WTC11 (cell line): ENCODE measurements at regions not wholly inside any gene's neighbourhood (a gene's known extent, or its start where the extent isn't known, plus 50 kb on each side); places are given as distances from the start of the nearest gene placed in this dataset.

Source experiments
- ATAC-seq: fragments of 200-7000 bp; cut with Tn5 transposase; 2 replicates; pipeline ENCODE4 v1.10.0; 2021; ENCODE audit warnings: mild to moderate bottlenecking, moderate library complexity
- CTCF ChIA-PET: fragments of 300-600 bp; sonication (Branson Sonifier 250); formaldehyde crosslinking; loops from one replicate; lab custom pipeline; 2021; ENCODE audit warnings: antibody characterized with exemption; lab: Charles Lee
- POLR2A ChIA-PET: fragments of 350-600 bp; sonication (Branson Sonifier 250); formaldehyde crosslinking; loops from one replicate; lab custom pipeline; 2021; ENCODE audit warnings: antibody characterized with exemption; lab: Charles Lee
- DNase-seq: peaks from one replicate; pipeline ENCODE4 v3.0.0; 2021; ENCODE audit warnings: low spot score
- H3K27ac Mint-ChIP-seq: 2 replicates; pipeline ENCODE4 v1.8.0; 2021; ENCODE audit warnings: mixed read lengths
- H3K27me3 Mint-ChIP-seq: 2 replicates; pipeline ENCODE4 v1.8.0; 2021; ENCODE audit warnings: low read depth, mild to moderate bottlenecking, moderate library complexity, mixed read lengths
- H3K36me3 Mint-ChIP-seq: 2 replicates; pipeline ENCODE4 v1.8.0; 2021; ENCODE audit warnings: mixed read lengths
- H3K4me1 Mint-ChIP-seq: 2 replicates; pipeline ENCODE4 v1.8.0; 2022; ENCODE audit warnings: mixed read lengths
- H3K4me3 Mint-ChIP-seq: 2 replicates; pipeline ENCODE4 v1.8.0; 2021; ENCODE audit warnings: mild to moderate bottlenecking, moderate library complexity, mixed read lengths
- H3K9me3 Mint-ChIP-seq: 2 replicates; pipeline ENCODE4 v1.8.0; 2021; ENCODE audit warnings: mixed read lengths
- CREM ChIP-seq: sonication (generic); formaldehyde crosslinking; IDR thresholded peaks from 2 replicates; pipeline ENCODE4 v1.8.1; 2022; ENCODE audit warnings: mild to moderate bottlenecking, missing genetic modification reagents, moderate library complexity
- E2F4 ChIP-seq: sonication (generic); formaldehyde crosslinking; IDR thresholded peaks from 2 replicates; pipeline ENCODE4 v1.8.1; 2022; ENCODE audit warnings: low read depth, mild to moderate bottlenecking, moderate library complexity, missing genetic modification reagents, borderline replicate concordance
- GABPB1 ChIP-seq: sonication (generic); formaldehyde crosslinking; IDR thresholded peaks from 2 replicates; pipeline ENCODE4 v1.8.1; 2023; ENCODE audit warnings: mild to moderate bottlenecking, missing genetic modification reagents
- MLX ChIP-seq: sonication (generic); formaldehyde crosslinking; IDR thresholded peaks from 2 replicates; pipeline ENCODE4 v1.8.1; 2023; ENCODE audit warnings: mild to moderate bottlenecking, missing genetic modification reagents, moderate library complexity
- NR2C2 ChIP-seq: sonication (generic); formaldehyde crosslinking; IDR thresholded peaks from 2 replicates; pipeline ENCODE4 v1.8.0; 2022; ENCODE audit warnings: mild to moderate bottlenecking, missing genetic modification reagents
- NR3C1 ChIP-seq: sonication (generic); formaldehyde crosslinking; conservative IDR thresholded peaks from 2 replicates; pipeline ENCODE4 v1.8.1; 2023; ENCODE audit warnings: low read depth, mild to moderate bottlenecking, missing genetic modification reagents
- PRDM15 ChIP-seq: sonication (generic); formaldehyde crosslinking; IDR thresholded peaks from 2 replicates; pipeline ENCODE4 v1.8.0; 2022; ENCODE audit warnings: missing genetic modification reagents
- SMAD3 ChIP-seq: sonication (generic); formaldehyde crosslinking; IDR thresholded peaks from 2 replicates; pipeline ENCODE4 v1.8.0; 2022; ENCODE audit warnings: missing genetic modification reagents, mild to moderate bottlenecking, borderline replicate concordance
- SP1 ChIP-seq: sonication (generic); formaldehyde crosslinking; conservative IDR thresholded peaks from 2 replicates; pipeline ENCODE4 v1.8.1; 2022; ENCODE audit warnings: missing genetic modification reagents
- TEAD4 ChIP-seq: sonication (generic); formaldehyde crosslinking; IDR thresholded peaks from 2 replicates; pipeline ENCODE4 v1.8.0; 2022; ENCODE audit warnings: mild to moderate bottlenecking, missing genetic modification reagents
- TP53 ChIP-seq: sonication (generic); formaldehyde crosslinking; IDR thresholded peaks from 2 replicates; pipeline ENCODE4 v1.8.1; 2023; ENCODE audit warnings: mild to moderate bottlenecking, missing genetic modification reagents
- ZBTB21 ChIP-seq: sonication (generic); formaldehyde crosslinking; IDR thresholded peaks from 2 replicates; pipeline ENCODE4 v1.8.1; 2023; ENCODE audit warnings: mild to moderate bottlenecking, missing genetic modification reagents, borderline replicate concordance
- ZNF121 ChIP-seq: sonication (generic); formaldehyde crosslinking; IDR thresholded peaks from 2 replicates; pipeline ENCODE4 v1.8.0; 2023; ENCODE audit warnings: missing genetic modification reagents
- ZNF138 ChIP-seq: sonication (generic); formaldehyde crosslinking; conservative IDR thresholded peaks from 2 replicates; pipeline ENCODE4 v1.8.1; 2022; ENCODE audit warnings: mild to moderate bottlenecking, moderate library complexity, missing genetic modification reagents
- ZNF219 ChIP-seq: sonication (generic); formaldehyde crosslinking; IDR thresholded peaks from 2 replicates; pipeline ENCODE4 v1.8.0; 2023; ENCODE audit warnings: missing genetic modification reagents, mild to moderate bottlenecking, borderline replicate concordance
- ZNF263 ChIP-seq: sonication (generic); formaldehyde crosslinking; IDR thresholded peaks from 2 replicates; pipeline ENCODE4 v1.8.1; 2022; ENCODE audit warnings: low read depth, mild to moderate bottlenecking, moderate library complexity, missing genetic modification reagents
- ZNF396 ChIP-seq: fragments of 250-450 bp; sonication (Bioruptor Pico); IDR thresholded peaks from 2 replicates; pipeline ENCODE4 v1.8.0; 2021; ENCODE audit warnings: mild to moderate bottlenecking, moderate library complexity, borderline replicate concordance
- TF ChIP-seq, protein P1 (sequence below): fragments of 200-600 bp; IDR thresholded peaks from 2 replicates; pipeline ENCODE4 v1.8.0; 2022; ENCODE audit warnings: antibody characterized with exemption
- TF ChIP-seq, protein P2 (sequence below): sonication (generic); formaldehyde crosslinking; IDR thresholded peaks from 2 replicates; pipeline ENCODE4 v1.8.1; 2023; ENCODE audit warnings: mild to moderate bottlenecking, missing genetic modification reagents, borderline replicate concordance

DNA sequence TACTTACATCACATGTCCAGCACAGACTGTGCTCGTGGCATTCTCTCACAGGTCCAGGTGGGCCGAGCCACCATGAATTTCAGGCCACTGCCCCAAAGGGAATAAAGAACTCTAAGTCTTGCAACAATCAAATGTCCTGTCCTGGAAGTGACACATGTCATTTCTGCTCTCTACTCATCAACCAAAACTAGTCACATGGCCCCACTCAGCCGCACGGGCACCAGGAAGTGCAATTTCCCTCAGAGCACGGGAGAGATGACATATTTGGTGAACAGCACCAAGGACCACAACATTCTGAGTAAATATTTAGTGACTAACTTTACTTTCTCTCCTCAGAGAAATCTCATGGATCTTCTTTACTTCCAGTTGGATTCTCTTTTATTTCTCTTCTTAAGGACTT is 131.1 kb upstream of the TUT7 start:
- CTCF ChIA-PET = interaction anchor here (0.6 to 4.8 kb wide), 2 partner anchors 51 to 363 kb away, joined by 3 to 30 read pairs; no protein-coding TSS in a partner anchor
- Mint-ChIP-seq H3K9me3 (peaks cover 14% of the 10 kb centered on the region), H3K27me3 (no peaks in the 10 kb centered on the region; the same call in 1 of the 2 replicates), H3K36me3 (peaks cover 12% of the 10 kb centered on the region), H3K27ac (no peak overlapping the region), H3K4me3 (no peak overlapping the region), H3K4me1 (peaks cover 4% of the 10 kb centered on the region; the same call in 1 of the 2 replicates)
- DNase-seq (no peak), ATAC-seq (no peak)
- TF ChIP-seq ZNF138 (CRISPR knock-in tag) (no peak), CREM (CRISPR knock-in tag) (no peak), TEAD4 (no peak), TP53 (CRISPR knock-in tag) (no peak), PRDM15 (no peak)
- TF ChIP-seq, protein P1, sequence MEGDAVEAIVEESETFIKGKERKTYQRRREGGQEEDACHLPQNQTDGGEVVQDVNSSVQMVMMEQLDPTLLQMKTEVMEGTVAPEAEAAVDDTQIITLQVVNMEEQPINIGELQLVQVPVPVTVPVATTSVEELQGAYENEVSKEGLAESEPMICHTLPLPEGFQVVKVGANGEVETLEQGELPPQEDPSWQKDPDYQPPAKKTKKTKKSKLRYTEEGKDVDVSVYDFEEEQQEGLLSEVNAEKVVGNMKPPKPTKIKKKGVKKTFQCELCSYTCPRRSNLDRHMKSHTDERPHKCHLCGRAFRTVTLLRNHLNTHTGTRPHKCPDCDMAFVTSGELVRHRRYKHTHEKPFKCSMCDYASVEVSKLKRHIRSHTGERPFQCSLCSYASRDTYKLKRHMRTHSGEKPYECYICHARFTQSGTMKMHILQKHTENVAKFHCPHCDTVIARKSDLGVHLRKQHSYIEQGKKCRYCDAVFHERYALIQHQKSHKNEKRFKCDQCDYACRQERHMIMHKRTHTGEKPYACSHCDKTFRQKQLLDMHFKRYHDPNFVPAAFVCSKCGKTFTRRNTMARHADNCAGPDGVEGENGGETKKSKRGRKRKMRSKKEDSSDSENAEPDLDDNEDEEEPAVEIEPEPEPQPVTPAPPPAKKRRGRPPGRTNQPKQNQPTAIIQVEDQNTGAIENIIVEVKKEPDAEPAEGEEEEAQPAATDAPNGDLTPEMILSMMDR = no peak
- POLR2A ChIA-PET = no interaction called here

GRCh38 chr9:86483496-86483895 is 129.3 kb upstream of the TUT7 start:
- H3K4me3 Mint-ChIP-seq = no peak overlapping the region
- peaks cover 7% of the 10 kb centered on the region; the same call in 1 of the 2 replicates for H3K27me3 Mint-ChIP-seq
- TF ChIP-seq MLX (CRISPR knock-in tag) (no peak), GABPB1 (no peak), ZNF121 (no peak), NR3C1 (CRISPR knock-in tag) (no peak), ZNF263 (no peak), E2F4 (no peak), ZNF396 (no peak), ZBTB21 (no peak), SMAD3 (CRISPR knock-in tag) (no peak), CREM (CRISPR knock-in tag) (no peak), ZNF219 (CRISPR knock-in tag) (no peak), NR2C2 (CRISPR knock-in tag) (no peak), SP1 (CRISPR knock-in tag) (no peak)
- TF ChIP-seq, protein P2, sequence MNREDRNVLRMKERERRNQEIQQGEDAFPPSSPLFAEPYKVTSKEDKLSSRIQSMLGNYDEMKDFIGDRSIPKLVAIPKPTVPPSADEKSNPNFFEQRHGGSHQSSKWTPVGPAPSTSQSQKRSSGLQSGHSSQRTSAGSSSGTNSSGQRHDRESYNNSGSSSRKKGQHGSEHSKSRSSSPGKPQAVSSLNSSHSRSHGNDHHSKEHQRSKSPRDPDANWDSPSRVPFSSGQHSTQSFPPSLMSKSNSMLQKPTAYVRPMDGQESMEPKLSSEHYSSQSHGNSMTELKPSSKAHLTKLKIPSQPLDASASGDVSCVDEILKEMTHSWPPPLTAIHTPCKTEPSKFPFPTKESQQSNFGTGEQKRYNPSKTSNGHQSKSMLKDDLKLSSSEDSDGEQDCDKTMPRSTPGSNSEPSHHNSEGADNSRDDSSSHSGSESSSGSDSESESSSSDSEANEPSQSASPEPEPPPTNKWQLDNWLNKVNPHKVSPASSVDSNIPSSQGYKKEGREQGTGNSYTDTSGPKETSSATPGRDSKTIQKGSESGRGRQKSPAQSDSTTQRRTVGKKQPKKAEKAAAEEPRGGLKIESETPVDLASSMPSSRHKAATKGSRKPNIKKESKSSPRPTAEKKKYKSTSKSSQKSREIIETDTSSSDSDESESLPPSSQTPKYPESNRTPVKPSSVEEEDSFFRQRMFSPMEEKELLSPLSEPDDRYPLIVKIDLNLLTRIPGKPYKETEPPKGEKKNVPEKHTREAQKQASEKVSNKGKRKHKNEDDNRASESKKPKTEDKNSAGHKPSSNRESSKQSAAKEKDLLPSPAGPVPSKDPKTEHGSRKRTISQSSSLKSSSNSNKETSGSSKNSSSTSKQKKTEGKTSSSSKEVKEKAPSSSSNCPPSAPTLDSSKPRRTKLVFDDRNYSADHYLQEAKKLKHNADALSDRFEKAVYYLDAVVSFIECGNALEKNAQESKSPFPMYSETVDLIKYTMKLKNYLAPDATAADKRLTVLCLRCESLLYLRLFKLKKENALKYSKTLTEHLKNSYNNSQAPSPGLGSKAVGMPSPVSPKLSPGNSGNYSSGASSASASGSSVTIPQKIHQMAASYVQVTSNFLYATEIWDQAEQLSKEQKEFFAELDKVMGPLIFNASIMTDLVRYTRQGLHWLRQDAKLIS (CRISPR knock-in tag) = no peak
- no peak for ATAC-seq
- ChIA-PET POLR2A (interaction anchor here (0.5 kb wide), 1 partner anchor 614 kb away, joined by 4 read pairs; no protein-coding TSS in a partner anchor), CTCF (no interaction called here)
- H3K27ac Mint-ChIP-seq = no peak overlapping the region
- peaks cover 3% of the 10 kb centered on the region; the same call in 1 of the 2 replicates for H3K4me1 Mint-ChIP-seq
- no peak for DNase-seq
- peaks cover 14% of the 10 kb centered on the region for H3K36me3 Mint-ChIP-seq
- peaks cover 25% of the 10 kb centered on the region for H3K9me3 Mint-ChIP-seq
